IMR-90 (cell line): ENCODE measurements at regions not wholly inside any gene's neighbourhood (a gene's known extent, or its start where the extent isn't known, plus 50 kb on each side); places are given as distances from the start of the nearest gene placed in this dataset.

Experiments
- CEBPB ChIP-seq: IDR thresholded peaks from 2 replicates; pipeline ENCODE4 v1.6.1; 2012; ENCODE audit warnings: low read depth, low read length, improper control_type of control experiment
- ELK1 ChIP-seq: fragments of 150-350 bp; IDR thresholded peaks from 2 replicates; pipeline ENCODE4 v1.6.1; 2016; ENCODE audit warnings: low read depth, mild to moderate bottlenecking, low read length, moderate library complexity, borderline replicate concordance
- FOS ChIP-seq: fragments of 150-350 bp; IDR thresholded peaks from 2 replicates; pipeline ENCODE4 v1.6.1; 2016; ENCODE audit warnings: low read depth, low read length
- NFE2L2 ChIP-seq: fragments of 150-350 bp; IDR thresholded peaks from 2 replicates; pipeline ENCODE4 v1.6.1; 2016; ENCODE audit warnings: low read depth, mild to moderate bottlenecking, low read length
- POLR2A ChIP-seq: IDR thresholded peaks from 2 replicates; pipeline ENCODE4 v1.6.1; 2012; ENCODE audit warnings: mild to moderate bottlenecking, low read depth, low read length
- RAD21 ChIP-seq: IDR thresholded peaks from 2 replicates; pipeline ENCODE4 v1.6.1; 2012; ENCODE audit warnings: low read length, improper control_type of control experiment
- RCOR1 ChIP-seq: IDR thresholded peaks from 2 replicates; pipeline ENCODE4 v1.6.1; 2012; ENCODE audit warnings: mild to moderate bottlenecking, low read length, improper control_type of control experiment; ENCODE audit not compliant: insufficient replicate concordance
- RFX5 ChIP-seq: IDR thresholded peaks from 2 replicates; pipeline ENCODE4 v1.8.0; 2012; ENCODE audit warnings: low read depth, mild to moderate bottlenecking, low read length, moderate library complexity
- SMC3 ChIP-seq: fragments of 150-350 bp; IDR thresholded peaks from 2 replicates; pipeline ENCODE4 v1.6.1; 2016; ENCODE audit warnings: low read depth, mild to moderate bottlenecking, antibody characterized with exemption, low read length, moderate library complexity
- TF ChIP-seq, protein P1 (sequence below): conservative IDR thresholded peaks from 2 replicates; pipeline ENCODE4 v1.5.1; 2012; ENCODE audit warnings: mild to moderate bottlenecking, low read depth, low read length, improper control_type of control experiment

DNA sequence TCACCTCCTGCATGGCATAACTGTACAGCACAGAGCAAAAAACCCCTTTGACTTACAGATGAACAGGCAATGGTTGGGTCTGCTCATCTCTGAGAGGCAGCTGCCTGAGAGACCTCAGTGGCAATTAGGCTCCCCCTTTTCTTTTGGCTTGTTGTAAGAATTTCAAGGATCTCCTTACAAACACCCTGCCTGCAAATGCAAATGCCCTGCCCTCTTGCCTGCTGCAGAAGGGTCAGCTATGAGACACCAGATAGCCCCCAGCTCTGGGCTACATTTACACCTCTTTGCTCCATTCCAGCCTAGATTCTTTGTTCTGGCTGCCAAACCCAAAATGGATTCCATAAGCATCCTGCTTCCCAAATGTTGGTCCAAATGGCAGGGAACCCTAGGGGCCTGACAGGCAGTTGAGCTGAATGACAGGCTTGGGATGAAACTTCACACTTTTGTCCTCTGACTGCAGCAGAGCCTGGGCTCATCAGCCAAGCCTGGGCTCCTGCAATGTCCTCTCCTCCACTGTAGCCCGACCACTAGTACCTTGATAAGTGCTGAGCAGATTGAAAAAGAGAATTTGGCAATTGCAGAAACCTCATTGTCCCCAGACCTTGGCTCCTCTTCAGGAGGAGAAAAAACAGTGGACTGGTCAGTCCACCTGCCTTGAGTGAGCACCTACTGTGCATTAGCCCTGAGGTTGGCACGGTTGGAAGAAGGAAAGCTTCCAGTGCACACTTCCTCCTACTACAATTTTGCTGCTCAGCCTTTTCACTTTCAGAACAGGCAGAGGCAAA, 678.3 kb downstream of the BCL11A start:
- TF ChIP-seq, protein P1, sequence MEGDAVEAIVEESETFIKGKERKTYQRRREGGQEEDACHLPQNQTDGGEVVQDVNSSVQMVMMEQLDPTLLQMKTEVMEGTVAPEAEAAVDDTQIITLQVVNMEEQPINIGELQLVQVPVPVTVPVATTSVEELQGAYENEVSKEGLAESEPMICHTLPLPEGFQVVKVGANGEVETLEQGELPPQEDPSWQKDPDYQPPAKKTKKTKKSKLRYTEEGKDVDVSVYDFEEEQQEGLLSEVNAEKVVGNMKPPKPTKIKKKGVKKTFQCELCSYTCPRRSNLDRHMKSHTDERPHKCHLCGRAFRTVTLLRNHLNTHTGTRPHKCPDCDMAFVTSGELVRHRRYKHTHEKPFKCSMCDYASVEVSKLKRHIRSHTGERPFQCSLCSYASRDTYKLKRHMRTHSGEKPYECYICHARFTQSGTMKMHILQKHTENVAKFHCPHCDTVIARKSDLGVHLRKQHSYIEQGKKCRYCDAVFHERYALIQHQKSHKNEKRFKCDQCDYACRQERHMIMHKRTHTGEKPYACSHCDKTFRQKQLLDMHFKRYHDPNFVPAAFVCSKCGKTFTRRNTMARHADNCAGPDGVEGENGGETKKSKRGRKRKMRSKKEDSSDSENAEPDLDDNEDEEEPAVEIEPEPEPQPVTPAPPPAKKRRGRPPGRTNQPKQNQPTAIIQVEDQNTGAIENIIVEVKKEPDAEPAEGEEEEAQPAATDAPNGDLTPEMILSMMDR, result no peak
- TF ChIP-seq ELK1 (no peak), RFX5 (no peak), FOS (no peak), SMC3 (no peak), CEBPB (no peak), POLR2A (no peak), NFE2L2 (no peak), RCOR1 (no peak), RAD21 (no peak)
